IMR-90 (cell line): ENCODE measurements at regions not wholly inside any gene's neighbourhood (a gene's known extent, or its start where the extent isn't known, plus 50 kb on each side); places are given as distances from the start of the nearest gene placed in this dataset.

Experiments used
- ATAC-seq: fragments of 200-7000 bp; cut with Tn5 transposase; 2 replicates; pipeline ENCODE4 v1.9.1; 2020; ENCODE audit warnings: low read depth, mild to moderate bottlenecking, moderate library complexity
- BruUV-seq: library from RNA; stranded (reverse); fragments of 400-500 nt; replicated peaks from 2 replicates; lab custom pipeline; 2021; lab: Mats Ljungman, UMichigan
- CTCF ChIA-PET: fragments of 300-600 bp; formaldehyde crosslinking; extraction: SDS; loops from one replicate; lab custom pipeline; 2021; ENCODE audit warnings: antibody characterized with exemption; lab: Yijun Ruan, JAX
- POLR2A ChIA-PET: fragments of 300-600 bp; sonication (Branson Sonifier 250); formaldehyde crosslinking; loops from one replicate; lab custom pipeline; 2022; ENCODE audit warnings: antibody characterized with exemption; ENCODE audit not compliant: unreplicated experiment; lab: Charles Lee
- DNase-seq: peaks from one replicate; pipeline ENCODE4 v3.0.0; 2013
- H2AFZ ChIP-seq: replicated peaks from 2 replicates; pipeline ENCODE3; 2013; ENCODE audit warnings: low read length, mild to moderate bottlenecking; ENCODE audit not compliant: poor library complexity
- H2AK5ac ChIP-seq: 2 replicates; pipeline ENCODE4 v1.6.1; 2013; ENCODE audit warnings: low read depth, low read length, inconsistent platforms
- H2AK9ac ChIP-seq: replicated peaks from 2 replicates; pipeline ENCODE3; 2013; ENCODE audit warnings: mild to moderate bottlenecking, low read depth, low read length, moderate library complexity; ENCODE audit not compliant: poor library complexity
- H2BK120ac ChIP-seq: 2 replicates; pipeline ENCODE4 v1.6.1; 2013; ENCODE audit warnings: low read depth, low read length, inconsistent platforms
- H2BK15ac ChIP-seq: 3 replicates; pipeline ENCODE4 v1.6.1; 2013; ENCODE audit warnings: low read depth, low read length, inconsistent platforms
- H2BK20ac ChIP-seq: 2 replicates; pipeline ENCODE4 v1.6.1; 2013; ENCODE audit warnings: low read depth, mild to moderate bottlenecking, inconsistent platforms, low read length, moderate library complexity
- H2BK5ac ChIP-seq: 2 replicates; pipeline ENCODE4 v1.6.1; 2013; ENCODE audit warnings: mild to moderate bottlenecking, low read depth, low read length, inconsistent platforms; ENCODE audit not compliant: poor library complexity, severe bottlenecking
- H3K14ac ChIP-seq: replicated peaks from 2 replicates; pipeline ENCODE4 v1.6.1; 2013; ENCODE audit warnings: low read depth, low read length, inconsistent platforms
- H3K18ac ChIP-seq: 2 replicates; pipeline ENCODE4 v1.6.1; 2013; ENCODE audit warnings: low read depth, low read length, control low read depth
- H3K23ac ChIP-seq: 2 replicates; pipeline ENCODE4 v1.6.1; 2013; ENCODE audit warnings: low read depth, low read length, inconsistent platforms
- H3K27ac ChIP-seq: 2 replicates; pipeline ENCODE4 v1.5.1; 2013; ENCODE audit warnings: mild to moderate bottlenecking, control low read depth, low read length; ENCODE audit not compliant: insufficient read depth
- H3K27me3 ChIP-seq: 2 replicates; pipeline ENCODE4 v1.6.1; 2013; ENCODE audit warnings: low read length; ENCODE audit not compliant: control insufficient read depth, insufficient read depth
- H3K36me3 ChIP-seq: 2 replicates; pipeline ENCODE4 v1.6.1; 2013; ENCODE audit warnings: low read length, mixed read lengths; ENCODE audit not compliant: control insufficient read depth, insufficient read depth
- H3K4ac ChIP-seq: 2 replicates; pipeline ENCODE4 v1.6.1; 2013; ENCODE audit warnings: low read depth, low read length, inconsistent platforms
- H3K4me1 ChIP-seq: 2 replicates; pipeline ENCODE4 v1.6.1; 2013; ENCODE audit warnings: low read length, mixed read lengths; ENCODE audit not compliant: control insufficient read depth, insufficient read depth
- H3K4me2 ChIP-seq: 2 replicates; pipeline ENCODE4 v1.6.1; 2013; ENCODE audit warnings: low read depth, mild to moderate bottlenecking, control low read depth, low read length, moderate library complexity
- H3K4me3 ChIP-seq: 2 replicates; pipeline ENCODE4 v1.5.1; 2013; ENCODE audit warnings: low read depth, mild to moderate bottlenecking, control low read depth, low read length, moderate library complexity; ENCODE audit not compliant: insufficient read depth
- H3K56ac ChIP-seq: 2 replicates; pipeline ENCODE4 v1.6.1; 2013; ENCODE audit warnings: low read length, inconsistent platforms; ENCODE audit not compliant: insufficient read depth; ENCODE audit errors: extremely low read depth
- H3K79me1 ChIP-seq, 2 experiments: 2 replicates each; pipeline ENCODE4 v1.6.1; 2013; ENCODE audit warnings: low read length in 2 of 2, inconsistent platforms in 1 of 2, low read depth in 1 of 2
- H3K9ac ChIP-seq: 2 replicates; pipeline ENCODE4 v1.6.1; 2013; ENCODE audit warnings: low read depth, low read length, control low read depth
- H3K9me1 ChIP-seq: 2 replicates; pipeline ENCODE4 v1.6.1; 2013; ENCODE audit warnings: low read length, inconsistent platforms; ENCODE audit not compliant: insufficient read depth
- H3K9me3 ChIP-seq: 2 replicates; pipeline ENCODE4 v1.6.1; 2013; ENCODE audit warnings: low read length; ENCODE audit not compliant: control insufficient read depth, insufficient read depth
- H4K20me1 ChIP-seq: 2 replicates; pipeline ENCODE4 v1.6.1; 2013; ENCODE audit warnings: low read length, inconsistent platforms; ENCODE audit not compliant: insufficient read depth
- H4K5ac ChIP-seq: 2 replicates; pipeline ENCODE4 v1.6.1; 2013; ENCODE audit warnings: mild to moderate bottlenecking, low read depth, low read length, control low read depth
- H4K8ac ChIP-seq, 2 experiments: 2 replicates each; pipeline ENCODE4 v1.6.1; 2013; ENCODE audit warnings: low read depth in 2 of 2, low read length in 2 of 2, control low read depth in 1 of 2, inconsistent platforms in 1 of 2
- H4K91ac ChIP-seq: 2 replicates; pipeline ENCODE4 v1.6.1; 2013; ENCODE audit warnings: low read depth, low read length, inconsistent platforms; ENCODE audit not compliant: insufficient read depth
- MAFK ChIP-seq: IDR thresholded peaks from 2 replicates; pipeline ENCODE4 v1.6.1; 2012; ENCODE audit warnings: low read depth, low read length, improper control_type of control experiment
- RFX5 ChIP-seq: IDR thresholded peaks from 2 replicates; pipeline ENCODE4 v1.8.0; 2012; ENCODE audit warnings: low read depth, mild to moderate bottlenecking, low read length, moderate library complexity
- WGBS, 2 experiments: methylation state at CpG; one replicate each; pipeline versions ENCODE4 v1.1.5 to v1.1.7; 2013; ENCODE audit warnings: missing lambda C conversion rate in 2 of 2; ENCODE audit not compliant: insufficient read length in 1 of 2; ENCODE audit errors: extremely low coverage in 2 of 2; 5-methylcytosine and 5-hydroxymethylcytosine counted together
- dilution Hi-C: fragments of 300-500 bp; cut with HindIII; formaldehyde crosslinking; loops from one replicate; pipeline ENCODE4 v1.14.3; 2018; ENCODE audit warnings: low sequenced_read_pairs; ENCODE audit not compliant: unreplicated experiment
- in situ Hi-C: fragments of 300-500 bp; cut with MboI; formaldehyde crosslinking; loops from 3 replicates; pipeline ENCODE4 v1.14.3; 2019; ENCODE audit warnings: low sequenced_read_pairs, inconsistent platforms, mixed read lengths
- intact Hi-C: fragments of 100-400 bp; cut with micrococcal nuclease; formaldehyde crosslinking; loops from 2 replicates; pipeline ENCODE4 v1.10.0; 2022
- TF ChIP-seq, protein P1 (sequence below): conservative IDR thresholded peaks from 2 replicates; pipeline ENCODE4 v1.5.1; 2012; ENCODE audit warnings: mild to moderate bottlenecking, low read depth, low read length, improper control_type of control experiment

DNA sequence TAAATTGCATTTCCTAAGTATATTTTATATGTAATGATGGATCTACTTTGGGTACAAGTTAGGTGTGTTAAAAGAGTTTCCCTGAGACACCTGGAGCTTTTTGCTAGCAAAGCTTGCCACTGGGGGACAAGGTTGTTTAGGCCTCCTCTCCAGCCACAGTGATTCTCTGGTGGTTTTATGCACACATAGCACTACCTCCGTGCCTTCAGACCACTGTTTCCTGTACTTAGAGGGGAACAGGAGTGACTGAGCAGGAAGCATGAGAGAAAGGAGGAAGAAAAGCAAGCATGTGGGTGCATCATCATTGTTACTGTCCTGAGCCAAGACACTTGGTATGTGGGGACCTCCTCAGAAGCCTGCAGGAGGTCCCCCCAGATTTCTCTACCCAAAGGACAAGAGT lies 272.1 kb downstream of the RASEF start:
- no peaks in the 10 kb centered on the region for H3K9me1 ChIP-seq
- H4K5ac ChIP-seq: no peak overlapping the region
- H2BK15ac ChIP-seq: no peak overlapping the region
- no peak for TF ChIP-seq MAFK
- TF ChIP-seq RFX5: no peak
- TF ChIP-seq, protein P1, sequence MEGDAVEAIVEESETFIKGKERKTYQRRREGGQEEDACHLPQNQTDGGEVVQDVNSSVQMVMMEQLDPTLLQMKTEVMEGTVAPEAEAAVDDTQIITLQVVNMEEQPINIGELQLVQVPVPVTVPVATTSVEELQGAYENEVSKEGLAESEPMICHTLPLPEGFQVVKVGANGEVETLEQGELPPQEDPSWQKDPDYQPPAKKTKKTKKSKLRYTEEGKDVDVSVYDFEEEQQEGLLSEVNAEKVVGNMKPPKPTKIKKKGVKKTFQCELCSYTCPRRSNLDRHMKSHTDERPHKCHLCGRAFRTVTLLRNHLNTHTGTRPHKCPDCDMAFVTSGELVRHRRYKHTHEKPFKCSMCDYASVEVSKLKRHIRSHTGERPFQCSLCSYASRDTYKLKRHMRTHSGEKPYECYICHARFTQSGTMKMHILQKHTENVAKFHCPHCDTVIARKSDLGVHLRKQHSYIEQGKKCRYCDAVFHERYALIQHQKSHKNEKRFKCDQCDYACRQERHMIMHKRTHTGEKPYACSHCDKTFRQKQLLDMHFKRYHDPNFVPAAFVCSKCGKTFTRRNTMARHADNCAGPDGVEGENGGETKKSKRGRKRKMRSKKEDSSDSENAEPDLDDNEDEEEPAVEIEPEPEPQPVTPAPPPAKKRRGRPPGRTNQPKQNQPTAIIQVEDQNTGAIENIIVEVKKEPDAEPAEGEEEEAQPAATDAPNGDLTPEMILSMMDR: no peak
- H3K79me1 ChIP-seq: no peaks in the 10 kb centered on the region
- no peaks in the 10 kb centered on the region for H3K9me3 ChIP-seq
- H3K4ac ChIP-seq: no peak overlapping the region
- no peak overlapping the region for H3K4me2 ChIP-seq
- H3K4me1 ChIP-seq: no peaks in the 10 kb centered on the region
- H3K27me3 ChIP-seq: no peaks in the 10 kb centered on the region
- no peak overlapping the region for H2BK5ac ChIP-seq
- H3K18ac ChIP-seq: no peak overlapping the region
- no peaks in the 10 kb centered on the region for H4K20me1 ChIP-seq
- ATAC-seq: no peak
- no peak for DNase-seq
- no CpG with 5 or more reads among the region's 1 CpG for WGBS, 2 experiments
- H2BK20ac ChIP-seq: no peak overlapping the region
- dilution Hi-C loops (no loop called here), in situ Hi-C loops (no loop called here), intact Hi-C loops (no loop called here)
- H2BK120ac ChIP-seq: no peak overlapping the region
- H3K4me3 ChIP-seq: no peak overlapping the region
- H2AK9ac ChIP-seq: no peak overlapping the region
- H3K56ac ChIP-seq: no peak overlapping the region
- H2AFZ ChIP-seq: no peak overlapping the region
- POLR2A ChIA-PET: no interaction called here
- no peaks in the 10 kb centered on the region for H3K36me3 ChIP-seq
- H2AK5ac ChIP-seq: no peak overlapping the region
- no TSS peak for BruUV-seq
- CTCF ChIA-PET: no interaction called here
- H3K14ac ChIP-seq: no peak overlapping the region
- H3K9ac ChIP-seq: no peak overlapping the region
- H3K27ac ChIP-seq: no peak overlapping the region
- H4K91ac ChIP-seq: no peak overlapping the region
- no peak overlapping the region for H4K8ac ChIP-seq
- H3K23ac ChIP-seq: no peak overlapping the region
